Stomach (tissue), 8 donors: ENCODE measurements at regions not wholly inside any gene's neighbourhood (a gene's known extent, or its start where the extent isn't known, plus 50 kb on each side); places are given as distances from the start of the nearest gene placed in this dataset.

ENCODE experiments used
- DNase-seq, 2 donors: peaks; one replicate each; pipeline versions ENCODE4 v3.0.0 to v3.0.0-alpha.2; 2013 to 2019
- H3K27ac ChIP-seq, 5 donors: fragments of 200-600 bp in 4 of 5; sonication (generic) in 4 of 5; one replicate each; pipeline ENCODE4 v1.5.1; 2013 to 2019; ENCODE audit warnings: mild to moderate bottlenecking in 1 of 5, moderate library complexity in 1 of 5
- H3K27me3 ChIP-seq, 3 donors: fragments of 200-600 bp; sonication (generic); one replicate each; pipeline ENCODE4 v1.5.1; 2017 to 2019; ENCODE audit warnings: mixed run types in 1 of 3
- H3K36me3 ChIP-seq, 4 donors: fragments of 200-600 bp; sonication (generic); 1 replicate in 3 of 4; 2 replicates in 1 of 4; pipeline ENCODE4 v1.5.1; 2016 to 2019
- H3K4me1 ChIP-seq, 4 donors: fragments of 200-600 bp; sonication (generic); one replicate each; pipeline ENCODE4 v1.5.1; 2016 to 2019
- H3K4me3 ChIP-seq, 4 donors: fragments of 200-600 bp; sonication (generic) in 3 of 4; one replicate each; pipeline ENCODE4 v1.5.1; 2016 to 2019; ENCODE audit warnings: mild to moderate bottlenecking in 1 of 4
- H3K9me3 ChIP-seq, 4 donors: fragments of 200-600 bp; sonication (generic); one replicate each; pipeline ENCODE4 v1.5.1; 2016 to 2019
- CTCF ChIP-seq, 7 experiments: fragments of 450-650 bp in 4 of 7; fragments of 200-600 bp in 3 of 7; sonication (generic) in 3 of 7; IDR thresholded peaks; one replicate each; pipeline ENCODE4 v1.5.1; 2016 to 2019; ENCODE audit warnings: antibody characterized with exemption in 7 of 7, control low read depth in 2 of 7, mild to moderate bottlenecking in 1 of 7
- EP300 ChIP-seq: sonication (generic); formaldehyde crosslinking; IDR thresholded peaks from one replicate; pipeline ENCODE4 v1.6.1; 2017; ENCODE audit warnings: antibody characterized with exemption
- POLR2A ChIP-seq, 4 donors: fragments of 450-650 bp; IDR thresholded peaks; one replicate each; pipeline ENCODE4 v1.6.1; 2016; ENCODE audit warnings: antibody characterized with exemption in 4 of 4, control low read depth in 2 of 4, mild to moderate bottlenecking in 1 of 4, moderate library complexity in 1 of 4
- POLR2AphosphoS5 ChIP-seq, 3 donors: sonication (generic); formaldehyde crosslinking; IDR thresholded peaks; one replicate each; pipeline ENCODE4 v1.6.1; 2016; ENCODE audit warnings: antibody characterized with exemption in 3 of 3
- WGBS, 5 donors: extraction: QIAGEN DNeasy Blood & Tissue Kit in 3 of 5; methylation state at CpG; one replicate each; pipeline versions ENCODE4 v1.1.5 to v1.1.7; 2013 to 2018; 5-methylcytosine and 5-hydroxymethylcytosine counted together
- intact Hi-C: fragments of 100-400 bp; cut with DNase I; formaldehyde crosslinking; loops from one replicate; pipeline ENCODE4 v1.15.1; 2023; ENCODE audit warnings: low total_unique reads
- donor health status: healthy with polysubstance abuse.
- donor health status: Bipolar disorder and iron deficiency.
- donor health status: healthy.

DNA sequence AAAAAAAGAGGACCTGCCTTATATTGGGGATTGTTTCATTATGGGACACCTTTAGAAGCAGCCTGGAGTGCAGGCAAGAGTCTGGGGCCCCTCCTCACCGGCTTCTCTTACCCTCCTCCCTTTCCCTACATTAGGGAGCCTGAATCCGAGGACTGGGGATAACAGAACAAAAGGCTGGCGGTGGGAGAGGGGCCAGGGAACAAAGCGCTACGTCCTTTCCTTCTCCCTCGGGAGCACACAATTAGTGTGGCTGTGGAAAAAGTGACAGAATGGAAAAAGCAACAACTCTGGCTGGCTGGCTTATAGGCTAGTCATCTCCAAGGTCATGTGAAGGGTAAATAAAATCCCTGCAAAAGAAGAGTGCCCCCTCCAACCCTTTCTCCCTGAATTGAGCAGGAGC is 74.7 kb downstream of the LSM5 start:
- Histone ChIP-seq H3K27me3 (peaks cover 0 to 23% (median 7%) of the 10 kb centered on the region in 3 donors), H3K36me3 (no peaks in the 10 kb centered on the region), H3K27ac (no peak overlapping the region), H3K9me3 (no peaks in the 10 kb centered on the region), H3K4me1 (no peaks in the 10 kb centered on the region), H3K4me3 (no peak overlapping the region)
- DNase-seq: no peak
- TF ChIP-seq EP300: no peak
- TF ChIP-seq CTCF (IDR thresholded peaks at IDR 0.05): no peak
- no peak for TF ChIP-seq POLR2AphosphoS5 (IDR thresholded peaks at IDR 0.05)
- TF ChIP-seq POLR2A (IDR thresholded peaks at IDR 0.05): no peak
- intact Hi-C loops: no loop called here
- 45 to 55% (median 49%) methylated on average over 6 of the region's 6 CpGs for WGBS, 5 donors

- WGBS, 5 donors: 63 to 74% (median 70%) methylated on average over 4 of the region's 4 CpGs
- no peak for TF ChIP-seq CTCF (IDR thresholded peaks at IDR 0.05)
- TF ChIP-seq POLR2A (IDR thresholded peaks at IDR 0.05): no peak
- TF ChIP-seq POLR2AphosphoS5 (IDR thresholded peaks at IDR 0.05): no peak
- no peak for TF ChIP-seq EP300
- intact Hi-C loops: no loop called here
- DNase-seq: no peak
- Histone ChIP-seq H3K27ac (no peak overlapping the region), H3K36me3 (no peaks in the 10 kb centered on the region), H3K4me3 (no peak overlapping the region), H3K4me1 (no peaks in the 10 kb centered on the region), H3K27me3 (peaks cover 0 to 17% (median 7%) of the 10 kb centered on the region in 3 donors), H3K9me3 (no peaks in the 10 kb centered on the region)
Observed at GRCh38 chr7:32412471-32412870, 77.7 kb downstream of the LSM5 start.

- no peak for DNase-seq
- Histone ChIP-seq H3K36me3 (no peaks in the 10 kb centered on the region), H3K27me3 (peaks cover 0 to 4% (median 0%) of the 10 kb centered on the region in 3 donors), H3K4me3 (no peak overlapping the region), H3K4me1 (no peaks in the 10 kb centered on the region), H3K9me3 (no peaks in the 10 kb centered on the region), H3K27ac (no peak overlapping the region)
- TF ChIP-seq EP300 (no peak), POLR2AphosphoS5 (IDR thresholded peaks at IDR 0.05) (no peak), CTCF (IDR thresholded peaks at IDR 0.05) (no peak), POLR2A (IDR thresholded peaks at IDR 0.05) (no peak)
- 75 to 97% (median 91%) methylated on average over 2 of the region's 2 CpGs for WGBS, 5 donors
- intact Hi-C loops: no loop called here
Observed at GRCh38 chr7:32410545-32410944, 79.6 kb downstream of the LSM5 start.

- Histone ChIP-seq H3K4me1 (no peaks in the 10 kb centered on the region), H3K27me3 (no peaks in the 10 kb centered on the region), H3K9me3 (no peaks in the 10 kb centered on the region), H3K27ac (no peak overlapping the region), H3K4me3 (no peak overlapping the region), H3K36me3 (no peaks in the 10 kb centered on the region)
- intact Hi-C loops: no loop called here
- no peak for DNase-seq
- TF ChIP-seq CTCF (IDR thresholded peaks at IDR 0.05): no peak
- TF ChIP-seq EP300: no peak
- TF ChIP-seq POLR2A (IDR thresholded peaks at IDR 0.05): no peak
- TF ChIP-seq POLR2AphosphoS5 (IDR thresholded peaks at IDR 0.05): no peak
- WGBS, 5 donors: 0 to 41% (median 0%) methylated on average over 1 of the region's 1 CpG
Observed at GRCh38 chr7:32406386-32406785, 83.8 kb downstream of the LSM5 start.
